ENCODE measurements at regions not wholly inside any gene's neighbourhood (a gene's known extent, or its start where the extent isn't known, plus 50 kb on each side); places are given as distances from the start of the nearest gene placed in this dataset.

GRCh38 chr2:221130431-221130830 is 441.7 kb downstream of the EPHA4 start:
- TF ChIP-seq CTCF (IDR thresholded peaks at IDR 0.05; ENCODE audit: low read depth, low read length, poor library complexity, severe bottlenecking) (no peak), EZH2phosphoT487 (IDR thresholded peaks at IDR 0.05; ENCODE audit: borderline replicate concordance, low read length) (no peak)
